CD4-positive, alpha-beta T cell treated with Interleukin-17A for 1 hour (primary cell): ENCODE measurements at regions not wholly inside any gene's neighbourhood (a gene's known extent, or its start where the extent isn't known, plus 50 kb on each side); places are given as distances from the start of the nearest gene placed in this dataset.

ENCODE experiments used
- DNase-seq: peaks from one replicate; pipeline ENCODE4 v3.0.0-alpha.2; 2020

DNA sequence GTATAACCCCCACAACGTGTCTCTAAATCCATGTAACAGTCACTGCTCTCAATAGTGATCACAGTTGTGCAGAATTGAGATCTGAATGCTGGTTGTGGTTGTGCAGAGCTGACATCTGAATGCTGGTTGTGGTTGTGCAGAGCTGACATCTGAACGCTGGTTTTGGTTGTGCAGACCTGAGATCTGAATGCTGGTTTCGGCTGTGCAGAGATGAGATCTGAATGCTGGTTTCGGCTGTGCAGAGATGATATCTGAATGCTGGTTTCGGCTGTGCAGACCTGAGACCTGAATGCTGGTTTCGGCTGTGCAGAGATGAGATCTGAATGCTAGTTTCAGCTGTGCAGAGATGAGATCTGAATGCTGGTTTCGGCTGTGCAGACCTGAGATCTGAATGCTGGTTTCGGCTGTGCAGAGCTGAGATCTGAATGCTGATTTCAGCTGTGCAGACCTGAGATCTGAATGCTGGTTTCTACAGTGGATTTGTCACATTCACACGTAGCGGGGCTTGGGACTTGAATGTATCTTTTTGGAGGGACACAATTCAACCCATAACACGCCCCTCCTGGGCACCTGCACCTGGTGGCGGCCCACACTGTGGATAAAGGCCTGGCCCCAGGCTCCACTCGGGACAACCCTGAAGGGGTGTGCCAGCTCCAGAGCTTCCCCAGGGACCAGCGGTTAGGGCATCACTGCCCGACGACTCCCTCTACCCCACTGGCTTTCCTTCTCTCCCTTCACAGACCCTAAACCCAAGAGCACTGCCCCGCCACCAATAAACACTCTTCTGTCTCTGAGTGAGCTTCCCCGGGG, 51.1 kb upstream of the SLC66A3 start:
- peak; percentile 55 for DNase-seq

DNA sequence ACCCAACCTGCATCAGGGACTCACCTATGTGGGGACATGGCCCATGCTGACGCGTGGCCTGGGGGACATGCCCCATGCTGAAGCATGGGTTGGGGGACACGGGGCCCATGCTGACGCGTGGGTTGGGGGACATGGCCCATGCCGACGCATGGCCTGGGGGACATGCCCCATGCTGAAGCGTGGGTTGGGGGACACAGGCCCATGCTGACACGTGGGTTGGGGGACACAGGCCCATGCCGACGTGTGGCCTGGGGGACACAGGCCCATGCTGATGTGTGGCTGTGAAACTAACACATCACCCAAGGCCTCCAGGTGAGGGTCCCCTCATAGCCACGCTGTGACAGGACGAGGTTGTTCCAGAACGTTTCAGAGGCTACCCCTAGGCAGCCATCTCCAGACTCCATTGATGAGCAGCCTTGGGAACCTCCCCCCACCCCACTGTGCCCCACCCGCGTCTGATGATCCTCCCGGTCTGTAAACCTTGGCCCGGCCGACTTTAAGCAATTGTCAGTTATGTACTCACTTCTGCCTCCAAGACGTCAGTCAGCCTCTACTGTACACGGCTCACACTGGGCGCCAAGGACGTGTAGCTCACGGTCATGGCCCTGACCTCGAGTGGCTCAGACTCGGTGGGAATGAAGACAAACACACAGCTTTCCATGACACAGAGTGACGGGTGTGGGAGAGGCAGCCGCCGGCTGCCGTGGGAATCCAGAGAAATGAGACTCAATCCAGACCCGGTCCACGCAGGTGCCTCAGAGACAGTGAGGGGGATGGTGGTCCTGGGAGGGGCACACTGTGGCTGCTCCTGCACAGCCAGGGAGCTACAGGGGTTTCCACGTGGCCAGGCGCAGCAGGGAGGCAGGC, 50.2 kb upstream of the SLC66A3 start:
- no peak for DNase-seq
